HG03457 (cell line): ENCODE measurements at regions not wholly inside any gene's neighbourhood (a gene's known extent, or its start where the extent isn't known, plus 50 kb on each side); places are given as distances from the start of the nearest gene placed in this dataset.

Experiments used
- ATAC-seq: cut with Tn5 transposase; IDR thresholded peaks from one replicate; pipeline ENCODE4 v1.9.1; 2021; ENCODE audit warnings: moderate number of reproducible peaks; ENCODE audit not compliant: unreplicated experiment

DNA sequence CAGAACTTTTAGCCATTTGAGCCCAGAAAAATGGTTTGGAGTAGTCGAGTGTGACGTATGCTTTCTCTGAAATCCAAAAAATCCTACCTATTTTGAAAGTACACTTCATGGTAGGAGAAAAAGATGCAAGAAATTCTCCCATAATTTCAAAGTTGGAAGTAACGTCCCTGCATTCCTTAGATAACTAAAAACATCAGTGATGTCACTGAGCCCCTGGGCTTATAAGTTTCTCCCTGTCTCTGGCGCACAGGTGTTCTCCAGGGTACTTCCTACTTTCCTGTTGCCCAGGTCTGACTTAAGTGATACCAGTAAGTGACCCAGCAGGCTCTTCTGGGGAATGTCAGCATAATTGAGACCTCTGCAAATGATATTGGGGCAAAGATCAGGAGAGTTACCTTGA lies 90.5 kb upstream of the WDR1 start:
- ATAC-seq, result no peak

- no peak for ATAC-seq
These were observed 88.6 kb upstream of the WDR1 start for GRCh38 chr4:10205223-10205622.

GRCh38 chr4:10204401-10205058 lies 87.9 kb upstream of the WDR1 start:
- no peak for ATAC-seq

GRCh38 chr4:10203851-10204250 lies 87.3 kb upstream of the WDR1 start:
- no peak for ATAC-seq

- no peak for ATAC-seq
These were observed 85.0 kb upstream of the WDR1 start for GRCh38 chr4:10201381-10202223.

GRCh38 chr4:10200869-10201268 lies 84.3 kb upstream of the WDR1 start:
- ATAC-seq, result no peak

- ATAC-seq, result no peak
These were observed 81.8 kb upstream of the WDR1 start for GRCh38 chr4:10198365-10198764.

DNA sequence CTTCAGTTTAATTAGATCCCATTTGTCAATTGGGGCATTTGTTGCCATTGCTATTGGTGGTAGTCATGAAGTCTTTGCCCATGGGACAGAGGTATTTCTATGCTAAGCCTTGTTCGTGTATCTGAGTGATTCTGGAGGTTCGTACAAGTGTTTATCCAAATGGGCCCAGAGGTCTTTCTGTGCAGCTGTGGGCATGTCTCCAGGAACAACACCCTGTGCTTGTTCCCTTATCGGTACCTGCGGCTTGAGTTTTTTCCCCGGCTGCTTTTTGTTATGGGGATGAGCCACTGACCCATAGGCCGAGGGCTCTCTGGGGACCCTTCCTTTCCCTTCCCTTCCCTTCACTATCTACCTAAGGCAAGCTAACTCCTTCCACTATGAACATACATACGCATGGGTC lies 81.4 kb upstream of the WDR1 start:
- no peak for ATAC-seq

DNA sequence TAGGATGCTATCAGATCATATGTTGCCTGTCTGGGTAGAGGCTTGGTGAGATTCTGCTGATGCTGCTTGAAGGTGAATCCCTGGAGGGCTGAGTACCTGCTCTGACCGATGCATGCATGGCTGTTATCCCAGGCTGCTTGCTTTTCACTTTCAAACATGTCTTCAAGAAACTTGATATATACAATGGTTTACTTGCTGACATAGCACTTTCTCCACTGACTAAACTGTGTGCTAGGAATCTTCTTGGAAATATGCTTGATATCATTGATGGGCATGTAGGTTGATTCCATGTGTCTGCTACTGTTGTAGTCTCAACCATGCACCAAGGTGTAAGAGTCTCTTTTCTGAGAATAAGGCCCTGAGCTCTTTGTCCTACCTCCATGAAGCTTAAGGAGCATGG lies 79.6 kb upstream of the WDR1 start:
- no peak for ATAC-seq

DNA sequence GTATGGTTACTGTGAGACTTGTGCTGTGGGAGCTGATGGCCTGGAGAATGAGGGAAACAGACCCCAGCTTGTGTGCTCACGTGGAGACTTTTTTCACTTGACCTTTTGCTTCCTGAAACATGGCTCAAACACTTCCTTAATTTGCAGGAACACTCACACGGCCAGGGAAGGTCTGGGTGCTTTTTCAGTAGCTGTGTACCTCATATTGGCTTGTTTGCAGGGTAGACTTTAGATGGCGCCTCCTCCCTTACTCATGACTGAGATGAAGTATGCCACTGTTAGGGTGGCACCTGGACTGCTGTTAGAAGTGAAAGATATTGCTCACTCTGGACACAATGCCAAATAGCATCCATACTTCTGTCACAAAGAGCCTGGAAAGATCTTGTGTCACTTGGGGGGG lies 75.7 kb upstream of the WDR1 start:
- no peak for ATAC-seq

DNA sequence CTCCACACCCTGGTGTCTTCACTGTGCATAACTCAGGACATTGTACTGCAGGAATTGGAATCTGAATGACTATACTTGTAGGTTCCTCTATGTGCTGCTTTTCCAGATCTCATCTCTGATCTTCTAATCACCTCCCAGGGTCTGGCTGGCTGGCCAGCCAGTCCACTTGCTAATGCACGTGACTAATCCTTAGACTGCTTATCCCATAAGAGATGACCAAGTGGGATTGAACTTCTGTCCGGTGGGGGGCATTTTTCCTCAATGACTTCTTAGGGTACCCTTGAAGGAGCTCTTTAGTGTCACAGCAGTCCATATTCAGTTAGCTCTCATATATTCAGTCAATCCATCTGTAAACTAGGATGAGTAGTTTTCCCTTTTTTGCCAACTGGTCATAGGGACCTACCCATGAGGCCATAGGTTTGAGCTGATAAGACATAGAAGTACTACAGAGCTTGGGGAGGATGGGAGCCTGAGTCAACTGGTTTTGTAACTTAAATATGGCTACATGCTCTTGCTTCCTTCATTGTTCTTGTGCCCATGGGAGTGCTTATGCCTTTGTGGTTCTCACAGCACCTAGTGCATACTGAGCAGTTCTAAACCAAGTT lies 71.9 kb upstream of the WDR1 start:
- no peak for ATAC-seq

DNA sequence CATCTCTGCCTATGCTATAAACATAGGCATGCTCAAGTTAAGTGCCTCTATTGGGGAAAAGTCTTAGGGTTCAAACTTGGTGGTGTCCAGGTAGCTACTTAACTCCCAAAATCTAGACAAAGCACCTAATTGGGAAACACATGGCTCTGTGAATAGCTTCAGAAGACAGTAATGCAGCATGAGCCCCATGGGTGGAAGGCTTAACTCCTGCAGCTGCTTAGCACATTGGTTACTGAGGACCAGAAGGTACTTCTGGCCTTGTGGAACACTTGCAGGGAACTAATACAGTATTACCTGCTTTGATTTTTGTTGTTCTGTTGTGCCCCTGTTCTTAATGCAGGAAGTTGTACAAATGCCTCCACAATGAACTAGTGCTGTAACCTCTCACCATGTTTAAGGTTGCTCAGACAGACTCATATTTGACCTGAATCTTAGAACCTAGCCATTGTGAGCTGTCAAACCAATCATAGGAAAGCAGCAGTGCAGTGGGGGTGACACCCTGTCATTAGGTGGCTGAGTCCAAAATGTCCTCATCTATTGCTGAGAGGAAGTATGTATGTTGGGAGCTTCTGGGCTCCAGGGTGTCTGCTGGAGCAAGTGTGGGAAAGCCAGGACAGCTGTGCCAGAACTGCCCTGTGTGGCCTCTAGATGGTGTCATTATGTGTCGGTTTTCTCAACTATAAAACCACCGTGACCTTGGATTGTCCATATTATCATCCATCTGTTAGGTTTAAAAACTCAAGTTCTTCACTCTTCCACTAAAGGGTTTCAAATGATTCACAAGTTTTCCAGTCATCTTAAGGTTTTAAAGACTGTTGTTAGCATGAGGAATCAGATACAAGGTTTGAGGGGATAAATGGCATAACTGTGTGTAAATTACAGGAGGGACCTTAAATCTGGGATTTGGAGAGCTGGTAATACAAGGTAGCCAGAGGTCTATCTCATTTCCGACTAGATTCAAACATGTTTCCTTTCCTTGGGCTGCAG lies 69.9 kb upstream of the WDR1 start:
- ATAC-seq, result no peak

DNA sequence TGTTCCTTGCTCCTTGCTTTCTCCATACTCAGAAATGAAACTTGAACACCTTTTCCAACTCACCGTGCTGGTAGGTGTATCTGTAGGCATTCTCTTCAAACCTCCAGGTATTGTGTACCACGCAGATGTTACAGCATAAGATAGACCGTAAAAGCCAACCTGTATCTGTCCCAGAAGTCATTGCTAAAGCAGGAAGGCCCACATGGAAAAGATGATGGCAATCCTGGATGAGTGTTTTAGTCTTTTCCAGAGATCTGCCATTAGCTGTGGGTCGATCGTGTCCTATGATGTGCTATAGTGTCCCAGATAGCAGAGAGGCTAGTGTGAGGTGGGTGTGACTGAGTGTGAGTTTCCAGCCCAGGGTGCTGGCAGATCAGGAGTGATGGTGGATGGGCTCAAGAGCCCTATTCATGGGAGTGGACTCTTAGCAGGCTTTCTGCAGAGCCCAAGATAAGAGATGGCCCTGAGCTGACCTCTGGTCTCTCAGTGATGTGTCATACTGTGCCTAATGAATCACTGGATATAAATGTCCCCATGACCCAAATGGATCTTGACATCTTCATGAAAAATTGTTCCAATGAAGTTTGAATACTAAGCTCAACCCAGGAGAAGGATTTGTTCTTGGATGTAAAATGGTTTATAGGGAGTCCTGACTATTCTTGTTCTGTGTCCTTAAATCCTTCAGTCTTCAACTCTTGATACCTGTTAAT lies 69.1 kb upstream of the WDR1 start:
- ATAC-seq, result no peak

GRCh38 chr4:10184501-10184938 lies 67.9 kb upstream of the WDR1 start:
- ATAC-seq, result no peak

- ATAC-seq, result no peak
These were observed 67.4 kb upstream of the WDR1 start for GRCh38 chr4:10184041-10184440.

DNA sequence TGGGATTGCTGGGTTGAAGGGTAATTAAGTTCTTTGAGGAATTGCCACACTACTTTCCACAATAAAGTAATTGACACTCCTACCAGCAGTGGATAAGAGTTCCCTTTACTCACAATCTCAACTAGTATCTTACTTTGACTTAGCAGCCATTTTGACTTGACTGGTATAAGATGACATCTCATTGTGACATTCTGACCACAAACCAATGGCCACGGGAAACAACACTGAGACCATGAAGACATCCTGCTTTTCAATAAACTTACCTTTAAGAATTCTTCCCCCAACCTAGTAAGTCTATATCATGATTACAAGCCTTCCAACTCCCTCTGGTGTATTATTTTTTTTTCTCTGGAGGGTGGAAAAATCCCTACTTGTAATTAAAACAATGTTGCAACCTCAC lies 66.9 kb upstream of the WDR1 start:
- no peak for ATAC-seq

GRCh38 chr4:10182446-10183424 lies 66.1 kb upstream of the WDR1 start:
- no peak for ATAC-seq

- ATAC-seq, result no peak
These were observed 65.3 kb upstream of the WDR1 start for GRCh38 chr4:10181745-10182445.
